Endothelial cell (in vitro differentiated cells): ENCODE measurements at regions not wholly inside any gene's neighbourhood (a gene's known extent, or its start where the extent isn't known, plus 50 kb on each side); places are given as distances from the start of the nearest gene placed in this dataset.

ENCODE experiments used
- DNase-seq: peaks from one replicate; pipeline ENCODE4 v3.0.0; 2021; ENCODE audit warnings: low spot score
- H3K27ac Mint-ChIP-seq: one replicate; pipeline ENCODE4 v1.8.0; 2021; ENCODE audit warnings: mixed read lengths, inconsistent platforms; ENCODE audit not compliant: unreplicated experiment
- H3K27me3 Mint-ChIP-seq: one replicate; pipeline ENCODE4 v1.8.0; 2021; ENCODE audit warnings: mild to moderate bottlenecking, moderate library complexity, mixed read lengths, inconsistent platforms; ENCODE audit not compliant: unreplicated experiment
- H3K36me3 Mint-ChIP-seq: one replicate; pipeline ENCODE4 v1.8.0; 2021; ENCODE audit warnings: mild to moderate bottlenecking, low read depth, mixed read lengths, inconsistent platforms; ENCODE audit not compliant: unreplicated experiment
- H3K4me1 Mint-ChIP-seq: one replicate; pipeline ENCODE4 v1.8.0; 2021; ENCODE audit warnings: mild to moderate bottlenecking, mixed read lengths, inconsistent platforms; ENCODE audit not compliant: unreplicated experiment
- H3K4me3 Mint-ChIP-seq: one replicate; pipeline ENCODE4 v1.8.0; 2021; ENCODE audit warnings: mild to moderate bottlenecking, mixed read lengths, inconsistent platforms; ENCODE audit not compliant: unreplicated experiment
- H3K9me3 Mint-ChIP-seq: one replicate; pipeline ENCODE4 v1.8.0; 2021; ENCODE audit warnings: mixed read lengths, inconsistent platforms; ENCODE audit not compliant: unreplicated experiment
- CTCF ChIP-seq: fragments of 200-600 bp; sonication (generic); IDR thresholded peaks from one replicate; pipeline ENCODE4 v1.5.0; 2021; ENCODE audit warnings: antibody characterized with exemption; ENCODE audit not compliant: unreplicated experiment

DNA sequence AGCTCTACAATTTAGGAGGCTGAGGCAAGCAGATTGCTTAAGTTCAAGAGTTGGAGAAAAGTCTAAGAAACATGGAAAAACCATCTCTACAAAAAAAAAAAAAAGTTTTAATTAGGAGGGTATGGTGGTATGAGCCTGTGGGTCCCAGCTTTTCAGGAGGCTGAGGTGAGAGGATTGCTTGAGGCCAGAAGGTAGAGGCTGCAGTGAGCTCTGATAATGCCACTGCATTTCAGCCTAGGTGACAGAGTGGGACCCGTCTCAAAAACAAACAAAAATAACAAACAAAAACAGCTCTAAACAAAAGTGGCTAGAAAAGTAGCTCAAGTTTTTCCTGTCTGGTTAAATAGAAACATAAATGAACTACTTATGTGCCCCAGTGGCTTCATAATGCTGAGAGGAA is 2133.6 kb upstream of the DEFB115 start:
- H3K27ac Mint-ChIP-seq: no peak overlapping the region
- no peaks in the 10 kb centered on the region for H3K4me1 Mint-ChIP-seq
- peaks cover 47% of the 10 kb centered on the region for H3K9me3 Mint-ChIP-seq
- no peak overlapping the region for H3K4me3 Mint-ChIP-seq
- peaks cover 17% of the 10 kb centered on the region for H3K27me3 Mint-ChIP-seq
- no peak for DNase-seq
- H3K36me3 Mint-ChIP-seq: peaks cover 28% of the 10 kb centered on the region
- TF ChIP-seq CTCF: no peak
